GM21737 (cell line): ENCODE measurements at regions not wholly inside any gene's neighbourhood (a gene's known extent, or its start where the extent isn't known, plus 50 kb on each side); places are given as distances from the start of the nearest gene placed in this dataset.
"Not testable (repeated sequence)": the region's sequence is repeated elsewhere in the genome, so short reads cannot be mapped to it uniquely, and the experiment has no call there.

Experiments
- ATAC-seq: cut with Tn5 transposase; IDR thresholded peaks from one replicate; pipeline ENCODE4 v1.9.1; 2021; ENCODE audit warnings: mild to moderate bottlenecking, moderate library complexity; ENCODE audit not compliant: unreplicated experiment

DNA sequence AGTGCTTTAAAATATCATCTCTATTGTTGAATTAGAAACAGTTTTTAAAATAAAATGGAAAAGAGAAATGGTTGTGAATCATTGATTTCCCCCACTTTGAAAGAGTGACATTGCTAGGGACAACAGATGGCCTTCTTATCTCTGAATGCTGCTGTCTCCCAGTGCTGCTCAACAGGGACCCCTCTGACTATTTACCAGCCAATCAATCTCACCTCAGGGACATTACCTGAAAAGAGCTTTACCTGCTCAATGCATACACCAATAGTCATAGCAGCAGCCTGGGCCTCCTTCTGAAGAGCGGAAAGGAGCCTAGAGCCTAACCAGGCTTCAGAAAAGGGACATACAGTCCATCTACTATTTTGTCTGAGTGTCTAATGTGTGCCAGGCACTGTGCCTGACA, 162.8 kb downstream of the CGGBP1 start:
- ATAC-seq, result no peak

DNA sequence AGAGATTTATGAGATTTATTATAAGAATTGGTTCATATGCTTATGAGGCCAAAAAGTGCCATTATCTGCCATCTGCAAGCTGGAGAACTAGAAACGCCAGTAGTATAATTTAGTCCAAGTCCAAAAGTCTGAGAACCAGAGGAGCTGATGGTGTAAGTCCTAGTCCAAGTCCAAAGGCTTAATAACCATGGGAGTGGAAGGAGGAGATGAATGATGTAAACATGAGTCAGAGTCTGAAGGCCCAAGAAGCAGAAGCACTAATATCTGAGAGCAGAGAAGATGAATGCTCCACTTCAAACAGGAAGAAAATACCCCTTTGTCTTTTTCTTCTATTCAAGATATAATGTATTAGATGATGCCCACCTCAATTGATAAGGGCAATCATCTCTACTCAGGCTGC, 185.7 kb downstream of the CGGBP1 start:
- no peak for ATAC-seq

GRCh38 chr3:87867001-87867400, 191.8 kb downstream of the CGGBP1 start:
- no peak for ATAC-seq

- ATAC-seq, result no peak
Observed at GRCh38 chr3:87856126-87856525, 202.7 kb downstream of the CGGBP1 start.

- no peak for ATAC-seq
Observed at GRCh38 chr3:87855616-87856015, 203.2 kb downstream of the CGGBP1 start.

DNA sequence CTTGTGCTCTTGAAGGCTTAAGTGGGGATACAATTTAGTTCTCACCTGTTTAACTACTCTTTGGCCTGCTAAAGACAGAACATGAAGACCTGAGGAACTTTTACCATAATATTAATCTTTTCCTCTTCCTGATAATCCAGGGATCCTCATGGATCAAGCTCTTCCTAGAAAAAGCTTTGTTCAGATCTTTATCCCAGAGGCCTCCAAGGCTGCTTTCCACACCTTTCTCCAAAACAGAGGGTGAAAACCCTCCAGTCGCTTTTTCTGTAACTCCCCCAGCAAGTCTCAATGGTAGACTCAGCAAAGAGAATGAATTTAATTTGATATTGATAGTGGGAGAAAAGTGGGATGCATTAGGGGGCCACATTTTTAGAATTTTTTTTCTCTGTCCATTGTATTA, 203.6 kb downstream of the CGGBP1 start:
- no peak for ATAC-seq

DNA sequence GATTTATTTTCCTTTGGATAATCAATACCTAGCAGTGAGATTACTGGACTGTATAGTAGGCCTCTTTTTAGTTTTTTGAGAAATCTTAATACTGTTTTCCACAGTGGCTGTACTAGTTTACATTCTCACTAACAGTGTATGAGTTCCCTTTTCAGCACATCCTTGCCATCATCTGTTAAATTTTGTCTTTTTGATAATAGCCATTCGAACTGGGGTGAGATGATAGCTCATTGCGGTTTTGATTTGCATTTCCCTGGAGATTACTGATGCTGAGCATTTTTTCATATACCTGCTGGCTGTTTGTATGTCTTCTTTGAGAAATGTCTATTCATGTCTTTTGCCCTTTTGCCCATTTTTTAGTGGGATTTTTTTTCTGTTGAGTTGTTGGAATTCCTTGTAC, 210.8 kb downstream of the CGGBP1 start:
- ATAC-seq, result no peak

DNA sequence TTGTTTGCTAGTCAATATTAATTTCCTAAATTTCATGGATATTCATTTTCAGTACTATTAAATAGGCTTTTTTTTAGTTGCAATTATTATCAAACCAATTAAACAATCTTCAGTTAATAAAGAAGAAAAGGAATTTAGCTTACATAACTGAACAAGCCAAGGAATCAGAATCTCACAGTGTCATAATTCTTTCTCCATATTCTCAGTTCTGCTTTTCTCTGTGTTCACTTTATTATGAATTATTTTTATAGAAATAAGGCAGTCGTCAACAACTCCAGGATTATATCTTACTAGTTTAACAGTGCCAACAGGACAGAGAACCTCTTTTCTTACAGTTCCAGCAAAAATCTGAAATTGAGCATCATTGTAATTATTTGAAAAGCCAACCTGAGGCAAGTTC, 221.7 kb downstream of the CGGBP1 start:
- ATAC-seq, result no peak

DNA sequence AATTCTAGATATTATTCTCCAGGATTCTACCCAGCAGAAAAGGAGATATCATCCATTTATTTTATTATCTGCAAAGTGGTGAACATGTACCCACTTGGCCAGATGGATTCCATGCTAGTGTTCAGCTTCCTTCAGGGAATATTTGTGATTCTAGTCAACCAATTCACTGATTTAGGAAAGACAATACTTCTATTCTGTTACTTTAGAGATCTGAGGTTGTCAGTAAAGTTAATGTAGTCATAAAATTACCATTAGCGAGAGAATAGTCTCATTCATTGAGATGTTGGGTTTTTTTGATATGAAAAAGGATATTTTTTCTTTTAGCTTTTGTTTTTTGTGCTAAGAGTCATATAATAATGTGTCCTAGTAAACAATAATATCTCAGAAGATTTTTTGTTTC, 222.8 kb downstream of the CGGBP1 start:
- ATAC-seq, result no peak

DNA sequence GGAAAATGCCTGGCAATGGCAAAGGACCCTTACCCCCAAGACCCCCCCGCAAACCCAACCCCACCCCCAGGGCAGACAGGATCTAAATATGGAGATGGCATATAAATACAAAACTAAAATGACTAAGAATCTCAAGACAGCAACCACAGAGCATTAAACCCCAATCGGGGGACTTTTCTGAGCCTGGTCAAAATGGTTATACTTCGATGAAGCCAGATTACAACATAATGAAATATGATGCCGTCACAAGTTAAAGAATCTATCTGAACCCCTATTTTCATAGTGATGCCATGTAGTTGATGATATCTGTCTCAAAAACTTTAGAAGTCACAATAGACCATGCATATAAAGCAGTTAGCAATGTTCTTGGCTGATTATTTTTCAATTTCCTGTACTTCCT, 223.6 kb downstream of the CGGBP1 start:
- ATAC-seq, result no peak

GRCh38 chr3:87834327-87834726, 224.5 kb downstream of the CGGBP1 start:
- ATAC-seq, result no peak

DNA sequence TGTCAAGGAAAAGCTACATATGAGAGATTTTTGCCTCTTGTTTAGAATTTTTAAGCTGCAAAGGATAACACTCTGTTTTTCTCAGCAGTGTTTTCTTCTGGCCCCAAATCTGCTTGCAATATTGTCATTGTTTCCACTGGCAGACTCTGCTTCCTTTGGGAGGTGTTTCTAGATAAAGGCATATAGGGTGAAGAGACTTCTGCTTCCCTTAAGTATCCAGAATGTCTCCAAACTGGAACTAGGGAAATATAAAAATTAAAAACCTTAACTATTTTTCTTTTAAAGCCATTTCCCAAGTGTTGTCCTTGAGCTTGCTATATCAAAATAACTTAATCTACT, 225.8 kb downstream of the CGGBP1 start:
- ATAC-seq, result no peak

GRCh38 chr3:87828046-87828445, 230.8 kb downstream of the CGGBP1 start:
- no peak for ATAC-seq

- no peak for ATAC-seq
Observed at GRCh38 chr3:87822563-87822962, 236.2 kb downstream of the CGGBP1 start.

- not testable (repeated sequence) for ATAC-seq
Observed at GRCh38 chr3:87813503-87813902, 245.3 kb downstream of the CGGBP1 start.

DNA sequence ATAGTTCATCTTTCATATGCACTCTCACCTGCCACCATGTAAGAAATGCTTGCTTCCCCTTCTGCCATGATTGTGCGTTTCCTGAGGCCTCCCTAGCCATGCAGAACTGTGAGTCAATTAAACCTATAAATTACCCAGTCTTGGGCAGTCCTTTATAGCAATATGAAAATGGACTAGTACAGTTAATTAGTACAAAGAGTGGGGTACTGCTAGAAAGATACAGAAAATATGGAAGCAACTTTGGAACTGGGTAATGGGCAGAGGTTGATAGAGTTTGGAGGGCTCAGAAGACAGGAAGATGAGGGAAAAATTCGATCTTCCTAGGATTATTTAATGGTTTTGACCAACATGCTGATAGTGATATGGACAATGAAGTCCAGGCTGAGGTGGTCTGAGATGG, 246.9 kb downstream of the CGGBP1 start:
- no peak for ATAC-seq

DNA sequence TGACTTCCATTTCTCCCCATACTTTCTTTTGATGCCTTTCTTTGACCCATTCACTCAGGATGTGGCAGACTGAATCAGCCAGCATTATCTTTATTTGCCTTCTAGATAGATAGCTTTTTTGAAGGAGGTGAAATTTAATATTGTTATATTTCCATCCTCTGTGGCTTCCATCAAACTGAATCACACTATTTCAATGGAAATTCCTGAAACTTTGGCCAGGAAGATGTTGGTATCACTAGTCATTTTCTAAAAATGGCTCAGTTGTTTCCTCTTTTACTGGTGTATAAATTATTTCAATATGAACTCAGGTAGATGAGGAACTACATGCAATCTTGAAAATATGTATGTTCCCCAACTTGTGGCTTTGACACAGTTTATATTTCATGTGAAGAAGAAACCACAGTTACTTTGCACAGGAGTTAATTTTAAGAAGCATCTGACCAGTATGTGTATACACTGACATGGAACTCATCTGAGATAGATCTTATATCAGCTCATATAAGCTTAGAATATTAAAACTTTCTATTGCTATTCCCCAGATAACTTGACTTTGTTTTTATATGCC, 248.3 kb downstream of the CGGBP1 start:
- ATAC-seq, result no peak

DNA sequence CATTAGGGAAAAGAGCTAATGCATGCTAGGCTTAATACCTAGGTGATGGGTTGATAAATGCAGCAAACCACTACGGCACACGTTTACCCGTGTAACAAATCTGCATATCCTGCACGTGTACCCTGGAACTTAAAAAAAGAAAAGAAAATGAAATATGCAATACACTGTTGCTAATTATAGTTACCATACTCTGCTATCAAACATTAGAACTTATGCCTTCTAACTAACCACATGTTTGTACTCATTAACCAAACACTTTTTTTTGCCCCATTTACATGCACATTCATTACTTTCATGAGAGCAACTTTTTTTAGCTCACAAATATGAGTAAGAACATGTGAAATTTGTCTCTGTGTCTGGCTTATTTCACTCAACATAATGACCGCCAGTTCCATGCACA, 253.1 kb downstream of the CGGBP1 start:
- ATAC-seq, result peak; percentile 91

DNA sequence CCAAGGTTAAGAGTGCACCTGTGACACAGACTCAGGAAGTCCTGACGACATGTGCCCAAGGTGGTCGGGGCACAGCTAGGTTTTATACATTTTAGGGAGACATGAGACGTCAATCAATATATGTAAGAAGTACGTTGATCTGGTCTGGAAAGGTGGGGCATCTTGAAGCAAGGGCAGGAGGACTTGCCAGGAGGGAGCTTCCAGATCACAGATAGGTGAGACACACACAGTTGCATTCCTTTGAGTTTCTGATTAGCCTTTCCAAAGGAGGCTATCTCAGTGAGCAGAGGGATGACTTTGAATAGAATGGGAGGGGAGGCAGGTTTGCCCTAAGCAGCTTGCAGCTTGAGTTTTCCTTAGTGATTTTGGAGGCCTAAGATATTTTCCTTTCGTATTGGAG, 257.4 kb downstream of the CGGBP1 start:
- ATAC-seq, result no peak

- ATAC-seq, result no peak
Observed at GRCh38 chr3:87800516-87800915, 258.3 kb downstream of the CGGBP1 start.

GRCh38 chr3:87798567-87798947, 260.2 kb downstream of the CGGBP1 start:
- no peak for ATAC-seq

GRCh38 chr3:87797872-87798566, 260.8 kb downstream of the CGGBP1 start:
- no peak for ATAC-seq

- no peak for ATAC-seq
Observed at GRCh38 chr3:87796843-87797185, 262.0 kb downstream of the CGGBP1 start.
